NCI-H2227 treated with DMSO at 0.1 percent for 48 hours (cell line): ENCODE measurements at regions not wholly inside any gene's neighbourhood (a gene's known extent, or its start where the extent isn't known, plus 50 kb on each side); places are given as distances from the start of the nearest gene placed in this dataset.

Source experiments
- DNase-seq: peaks from one replicate; lab custom pipeline; 2025; lab: John Stamatoyannopoulos, UW

GRCh38 chr2:128368437-128369107 lies 49.9 kb upstream of the HS6ST1 start:
- no peak for DNase-seq

DNA sequence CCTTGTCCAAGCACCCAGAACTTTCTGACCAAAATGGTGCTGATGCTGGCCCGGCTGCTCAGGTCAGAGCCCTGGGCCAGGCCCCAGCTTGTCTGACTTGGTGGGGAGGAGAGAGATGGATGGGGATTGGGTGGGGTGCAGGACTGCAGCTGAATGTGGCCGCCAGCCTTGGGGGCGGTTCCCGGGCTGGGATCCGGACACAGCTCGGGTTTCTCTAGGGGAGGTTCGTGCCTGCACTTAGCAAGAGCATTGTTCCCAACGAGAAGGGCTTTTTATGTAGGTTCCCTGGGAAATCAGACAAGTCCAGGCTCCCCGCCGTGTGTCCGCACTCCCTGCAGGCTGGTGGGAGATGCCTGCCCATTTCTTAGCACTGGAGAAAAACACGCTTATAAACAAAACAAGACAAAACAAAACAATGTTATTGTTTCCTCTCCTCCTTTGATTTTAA lies 50.5 kb upstream of the HS6ST1 start:
- no peak for DNase-seq

- DNase-seq = no peak
Observed at GRCh38 chr2:128369602-128370467, 51.2 kb upstream of the HS6ST1 start.

- DNase-seq = no peak
Observed at GRCh38 chr2:128370468-128371247, 52.0 kb upstream of the HS6ST1 start.

- no peak for DNase-seq
Observed at GRCh38 chr2:128371248-128371630, 52.6 kb upstream of the HS6ST1 start.

DNA sequence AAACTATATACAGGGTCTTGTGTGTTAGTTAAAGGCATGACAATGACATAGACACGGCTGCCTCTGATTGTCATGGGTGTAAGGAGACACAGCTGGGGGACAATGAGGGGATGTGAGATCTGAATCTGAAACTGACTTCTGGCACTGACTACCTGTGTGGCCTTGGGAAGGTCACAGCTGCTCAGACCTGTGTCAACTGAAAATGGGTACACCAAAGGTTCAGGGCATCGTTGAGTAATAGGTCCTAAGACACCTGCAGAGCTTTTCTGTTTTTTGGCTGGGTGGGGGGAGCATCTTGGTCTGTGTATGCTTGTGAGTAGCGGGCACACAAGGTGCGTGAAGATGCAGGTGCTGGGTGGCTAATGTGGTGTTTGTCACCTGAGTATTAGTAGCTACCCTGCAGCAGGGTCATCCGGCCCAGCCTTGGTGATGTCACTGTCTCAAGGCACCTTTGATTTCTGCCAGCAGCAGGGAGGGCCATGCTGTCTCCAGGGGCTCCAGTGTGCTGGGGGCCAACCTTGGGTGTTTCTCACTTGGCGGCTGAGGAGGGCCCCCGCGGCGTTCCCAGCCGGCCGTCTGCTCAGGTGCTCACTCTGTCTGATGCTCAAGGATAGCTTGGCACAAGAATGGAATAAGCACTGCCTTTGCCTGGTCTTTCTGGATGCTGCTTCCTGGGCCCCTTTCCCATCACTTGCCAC lies 53.1 kb upstream of the HS6ST1 start:
- no peak for DNase-seq

DNA sequence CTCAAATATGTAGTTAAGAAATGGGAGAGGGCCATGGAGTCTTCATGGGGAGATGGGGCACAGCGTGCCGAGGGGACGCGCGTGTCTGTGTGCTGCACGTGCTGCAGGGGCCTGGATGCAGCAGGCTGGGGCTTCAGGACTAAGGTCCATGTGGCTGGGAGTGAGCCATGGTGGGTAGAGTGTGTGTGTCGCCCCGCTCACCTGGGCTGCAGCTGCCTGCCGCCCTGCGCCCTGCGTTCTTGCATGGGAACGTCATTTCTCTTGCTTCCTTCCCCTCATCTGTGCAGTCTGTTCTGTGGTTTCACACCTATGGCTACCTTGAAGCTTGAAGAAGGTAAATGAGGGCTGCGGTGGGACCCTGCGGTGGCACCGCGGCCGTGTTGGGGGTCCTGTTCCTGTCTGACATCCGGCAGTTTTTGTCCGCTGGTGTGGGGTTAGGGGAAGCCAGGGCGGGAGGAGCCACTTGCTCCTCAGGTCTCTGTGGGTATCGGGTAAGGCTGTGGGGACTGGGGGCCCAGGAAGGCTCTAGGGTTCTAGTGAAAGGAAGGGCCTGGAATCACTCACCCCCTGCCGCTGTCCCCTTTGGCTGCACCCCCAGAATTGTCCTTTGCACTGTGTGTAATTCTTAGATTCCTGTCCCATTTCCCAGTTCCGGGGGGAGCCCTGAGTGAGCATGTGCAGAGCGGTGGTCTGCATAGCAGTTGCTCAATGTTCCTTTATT lies 54.1 kb upstream of the HS6ST1 start:
- DNase-seq = no peak

- DNase-seq = no peak
Observed at GRCh38 chr2:128373451-128374000, 54.9 kb upstream of the HS6ST1 start.

DNA sequence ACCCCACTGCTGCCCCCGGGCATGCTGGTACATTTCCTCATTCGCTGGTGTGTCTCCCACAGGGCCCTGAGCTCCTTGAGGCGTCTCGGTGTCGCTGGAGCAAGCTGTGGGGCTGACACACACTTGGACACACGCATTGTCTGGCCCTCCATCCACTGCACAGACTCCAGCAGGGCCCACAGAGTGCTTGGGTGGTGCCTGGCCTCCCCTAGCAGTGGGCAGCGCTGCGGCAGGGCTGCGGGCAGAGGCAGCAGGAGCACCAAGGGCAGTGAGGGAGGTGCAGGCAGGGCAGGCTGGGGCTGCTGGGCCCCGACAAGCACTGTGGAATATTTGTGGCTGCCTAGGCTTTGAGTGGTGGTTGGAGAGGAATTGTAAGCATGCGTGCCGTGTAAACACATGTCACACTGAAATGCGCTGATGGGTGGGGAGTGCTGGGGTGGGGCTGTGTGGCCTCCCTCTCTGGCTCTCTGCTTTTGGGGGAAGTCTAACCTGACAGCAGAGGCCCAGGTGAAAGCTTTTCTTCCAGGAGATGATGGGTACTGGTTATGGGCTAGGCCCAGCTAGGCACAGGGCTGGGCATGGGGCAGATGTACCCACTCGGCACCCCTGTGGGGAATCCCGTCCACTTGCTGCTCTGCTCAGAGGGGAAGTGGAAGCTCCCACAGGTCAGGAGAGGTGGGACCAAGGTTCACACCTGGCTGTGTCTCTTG lies 55.5 kb upstream of the HS6ST1 start:
- DNase-seq = no peak

DNA sequence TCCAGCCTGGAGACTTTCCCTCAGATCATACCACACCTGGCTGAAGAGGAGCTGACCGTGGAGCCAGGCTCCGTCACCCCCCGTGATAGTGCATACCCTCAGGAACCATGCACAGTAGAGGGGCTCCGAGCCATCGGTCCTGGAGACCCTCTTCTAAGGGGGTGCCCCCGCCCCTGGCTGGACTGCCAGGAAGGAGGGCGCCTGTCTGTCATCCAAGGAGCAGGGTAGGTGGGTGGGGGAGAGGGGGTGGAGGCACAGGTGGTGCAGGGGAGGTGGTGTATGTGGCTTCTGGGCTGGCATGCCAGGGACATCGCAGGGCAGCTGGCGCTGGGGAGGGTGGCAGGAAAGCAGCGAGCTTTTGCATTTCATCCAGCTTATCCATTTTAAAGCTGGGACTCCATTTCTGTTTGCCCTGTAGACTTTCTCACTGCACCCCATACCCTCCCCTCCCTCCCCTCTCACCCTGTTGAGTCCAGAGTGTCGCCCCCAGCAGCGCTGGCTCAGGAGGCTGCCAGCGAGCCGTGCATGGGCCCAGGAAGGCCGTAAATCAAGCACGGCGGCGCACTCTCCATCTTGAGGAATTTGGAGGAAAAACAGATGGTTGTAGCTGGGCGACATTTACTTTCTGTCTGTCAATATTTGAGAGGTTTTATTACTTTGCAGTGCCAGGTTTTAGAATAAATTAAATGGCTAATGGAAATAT lies 56.2 kb upstream of the HS6ST1 start:
- no peak for DNase-seq

DNA sequence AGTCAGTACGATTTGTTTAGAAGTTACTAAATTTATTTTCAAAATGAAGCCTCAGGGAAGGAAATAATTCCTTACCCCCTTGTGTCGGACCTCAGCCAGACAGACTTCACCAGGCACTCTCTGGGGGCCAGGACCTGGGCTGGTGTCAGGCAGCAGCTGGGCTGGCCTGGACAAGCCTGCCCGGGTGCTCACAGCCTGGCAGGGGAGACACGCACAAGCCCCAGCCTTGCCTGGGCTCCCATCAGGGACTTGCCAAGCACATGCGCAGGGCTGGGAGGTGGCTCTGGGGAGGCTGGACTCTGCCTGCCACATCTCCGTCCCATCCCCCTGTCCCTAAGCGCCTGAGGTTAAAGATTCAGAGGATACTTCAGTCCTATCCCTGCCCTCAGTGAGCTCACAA lies 56.8 kb upstream of the HS6ST1 start:
- no peak for DNase-seq

- no peak for DNase-seq
Observed at GRCh38 chr2:128376241-128377041, 57.8 kb upstream of the HS6ST1 start.

DNA sequence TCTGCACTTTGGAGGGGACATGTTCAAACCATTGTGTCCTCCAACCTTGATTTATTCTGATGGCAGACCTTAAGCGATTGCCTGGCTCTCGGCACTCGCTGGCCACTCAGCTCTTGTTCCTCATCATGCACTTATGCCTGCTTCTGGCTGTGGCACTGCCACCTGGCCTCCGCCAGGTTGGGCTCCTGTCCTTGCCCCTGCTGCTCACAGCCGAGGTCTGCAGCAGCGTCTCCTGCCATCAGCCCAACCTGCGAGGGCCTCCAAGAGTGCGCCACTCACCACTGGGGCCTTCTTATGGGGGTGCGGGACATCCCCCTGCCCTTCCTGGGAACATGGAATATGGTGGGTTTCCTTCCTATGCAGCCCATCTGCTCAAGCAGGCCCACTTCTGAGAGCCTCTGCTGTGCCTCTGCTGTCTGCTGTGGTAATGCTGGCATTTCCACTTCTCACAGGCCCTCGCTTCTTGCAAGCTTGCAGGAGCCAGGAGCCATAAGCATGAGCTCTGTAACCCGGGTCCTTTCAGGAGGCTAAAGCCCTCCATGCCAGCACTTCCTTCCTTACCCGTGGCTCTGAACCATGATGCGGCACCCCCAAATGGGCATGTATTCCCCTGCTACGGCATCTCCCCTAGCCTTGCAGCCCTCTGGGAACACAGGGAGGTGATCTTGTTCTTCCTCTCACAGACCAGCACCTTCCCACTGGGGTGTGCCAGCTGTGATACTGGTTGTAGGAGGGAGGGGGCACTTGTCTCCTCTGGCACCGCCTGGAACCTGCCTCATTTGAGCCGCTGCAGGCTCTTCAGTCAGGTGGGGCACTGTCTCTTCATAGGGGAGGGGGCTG lies 58.6 kb upstream of the HS6ST1 start:
- no peak for DNase-seq

DNA sequence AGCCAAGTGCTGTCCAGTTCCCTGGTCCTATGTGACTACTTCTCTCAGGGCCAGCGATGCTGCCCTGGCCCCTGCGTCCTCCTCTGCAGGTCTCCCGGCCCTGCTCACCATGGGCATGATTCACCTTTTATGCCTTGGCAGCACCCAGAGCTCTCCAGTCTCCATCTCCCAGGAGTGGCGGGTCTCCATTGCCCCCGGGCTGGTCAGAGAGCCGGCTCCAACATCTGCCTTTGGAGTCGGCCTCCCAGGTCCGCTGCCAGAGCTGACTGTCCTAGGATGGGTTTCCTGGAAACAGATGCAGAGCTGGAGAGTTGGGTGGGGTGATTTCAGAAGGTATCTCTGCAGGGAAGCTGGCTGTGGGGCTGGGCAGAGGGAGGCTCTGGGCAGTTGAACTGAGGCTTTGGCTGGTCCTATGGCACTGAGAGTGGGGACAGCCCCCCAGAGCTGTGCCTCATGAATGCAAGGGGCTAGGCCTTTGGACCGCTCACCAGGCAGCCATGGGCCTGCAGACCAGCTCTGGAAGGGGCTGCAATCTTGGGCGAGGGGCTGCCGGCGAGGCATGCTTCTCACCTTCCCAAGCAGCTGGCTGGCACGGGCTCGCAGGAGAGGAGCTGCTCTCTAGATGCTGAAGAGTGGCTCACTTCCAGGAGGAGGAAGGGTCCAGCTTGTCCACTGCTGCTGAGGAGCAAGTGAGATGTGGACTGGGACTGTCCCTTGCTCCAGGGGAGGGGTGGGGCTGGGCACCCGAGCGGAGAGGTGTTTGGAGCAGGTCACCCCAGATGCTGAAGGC lies 59.8 kb upstream of the HS6ST1 start:
- no peak for DNase-seq

- DNase-seq = no peak
Observed at GRCh38 chr2:128379021-128380015, 60.6 kb upstream of the HS6ST1 start.
